Ascending aorta (tissue), 2 donors: ENCODE measurements at regions not wholly inside any gene's neighbourhood (a gene's known extent, or its start where the extent isn't known, plus 50 kb on each side); places are given as distances from the start of the nearest gene placed in this dataset.
"Not testable (repeated sequence)": the region's sequence is repeated elsewhere in the genome, so short reads cannot be mapped to it uniquely, and the experiment has no call there.

Experiments
- DNase-seq, 2 donors: peaks; one replicate each; pipeline ENCODE4 v3.0.0-alpha.2; 2019; ENCODE audit warnings: low spot score in 2 of 2
- H3K27ac ChIP-seq, 2 donors: fragments of 200-600 bp; sonication (generic); one replicate each; pipeline ENCODE4 v1.5.1; 2016 to 2017; ENCODE audit warnings: mild to moderate bottlenecking in 1 of 2
- H3K27me3 ChIP-seq: fragments of 200-600 bp; sonication (generic); one replicate; pipeline ENCODE4 v1.5.1; 2017
- H3K36me3 ChIP-seq, 2 donors: fragments of 200-600 bp; sonication (generic); one replicate each; pipeline ENCODE4 v1.5.1; 2016
- H3K4me1 ChIP-seq, 2 donors: fragments of 200-600 bp; sonication (generic); one replicate each; pipeline ENCODE4 v1.5.1; 2016 to 2017; ENCODE audit warnings: mild to moderate bottlenecking in 1 of 2
- H3K4me3 ChIP-seq, 2 donors: fragments of 200-600 bp; sonication (generic); one replicate each; pipeline ENCODE4 v1.5.1; 2016 to 2017; ENCODE audit warnings: mild to moderate bottlenecking in 1 of 2
- H3K9me3 ChIP-seq, 2 donors: fragments of 200-600 bp; sonication (generic); one replicate each; pipeline ENCODE4 v1.5.1; 2016
- CTCF ChIP-seq, 3 experiments: fragments of 200-600 bp in 2 of 3; fragments of 450-650 bp in 1 of 3; sonication (generic) in 2 of 3; IDR thresholded peaks; one replicate each; pipeline ENCODE4 v1.5.1; 2016 to 2019; ENCODE audit warnings: antibody characterized with exemption in 3 of 3, mild to moderate bottlenecking in 1 of 3, moderate library complexity in 1 of 3
- intact Hi-C: fragments of 100-400 bp; cut with DNase I; formaldehyde crosslinking; loops from one replicate; pipeline ENCODE4 v1.15.1; 2023

- no peak for DNase-seq
- H3K4me3 ChIP-seq: no peak overlapping the region
- TF ChIP-seq CTCF (IDR thresholded peaks at IDR 0.05): no peak
- intact Hi-C loops: no loop called here
- H3K4me1 ChIP-seq: no peaks in the 10 kb centered on the region
- H3K27me3 ChIP-seq: no peaks in the 10 kb centered on the region
- H3K27ac ChIP-seq: no peak overlapping the region
- H3K9me3 ChIP-seq: no peaks in the 10 kb centered on the region
- H3K36me3 ChIP-seq: no peaks in the 10 kb centered on the region
Observed at GRCh38 chr10:106025208-106025811, 1139.2 kb downstream of the SORCS1 start.

- TF ChIP-seq CTCF (IDR thresholded peaks at IDR 0.05): no peak
- H3K27ac ChIP-seq: no peak overlapping the region
- H3K27me3 ChIP-seq: no peaks in the 10 kb centered on the region
- intact Hi-C loops: no loop called here
- H3K36me3 ChIP-seq: no peaks in the 10 kb centered on the region
- no peaks in the 10 kb centered on the region for H3K4me1 ChIP-seq
- no peak overlapping the region for H3K4me3 ChIP-seq
- H3K9me3 ChIP-seq: no peaks in the 10 kb centered on the region
- no peak for DNase-seq
Observed at GRCh38 chr10:106023329-106023728, 1141.2 kb downstream of the SORCS1 start.

GRCh38 chr10:106019559-106019958 lies 1144.9 kb downstream of the SORCS1 start:
- H3K4me1 ChIP-seq, H3K9me3 ChIP-seq, DNase-seq, H3K4me3 ChIP-seq, H3K27me3 ChIP-seq, H3K36me3 ChIP-seq, intact Hi-C loops, H3K27ac ChIP-seq: not testable (repeated sequence)

- H3K9me3 ChIP-seq, H3K4me1 ChIP-seq, intact Hi-C loops, H3K4me3 ChIP-seq, H3K27me3 ChIP-seq, H3K27ac ChIP-seq, H3K36me3 ChIP-seq, DNase-seq: not testable (repeated sequence)
Observed at GRCh38 chr10:106015369-106016199, 1148.9 kb downstream of the SORCS1 start.

- DNase-seq: no peak
- no peaks in the 10 kb centered on the region for H3K4me1 ChIP-seq
- no peaks in the 10 kb centered on the region for H3K27me3 ChIP-seq
- no peak overlapping the region for H3K4me3 ChIP-seq
- peaks cover 4 to 6% of the 10 kb centered on the region in 2 donors for H3K9me3 ChIP-seq
- no peaks in the 10 kb centered on the region for H3K36me3 ChIP-seq
- H3K27ac ChIP-seq: no peak overlapping the region
- intact Hi-C loops: no loop called here
- TF ChIP-seq CTCF (IDR thresholded peaks at IDR 0.05): no peak
Observed at GRCh38 chr10:106011250-106011649, 1153.3 kb downstream of the SORCS1 start.

- no peak for TF ChIP-seq CTCF (IDR thresholded peaks at IDR 0.05)
- Histone ChIP-seq H3K4me3 (no peak overlapping the region), H3K9me3 (no peaks in the 10 kb centered on the region), H3K36me3 (no peaks in the 10 kb centered on the region), H3K27ac (no peak overlapping the region), H3K4me1 (no peaks in the 10 kb centered on the region), H3K27me3 (no peaks in the 10 kb centered on the region)
- intact Hi-C loops: no loop called here
- no peak for DNase-seq
Observed at GRCh38 chr10:106000721-106001120, 1163.8 kb downstream of the SORCS1 start.
